PFSK-1 (cell line): ENCODE measurements at regions not wholly inside any gene's neighbourhood (a gene's known extent, or its start where the extent isn't known, plus 50 kb on each side); places are given as distances from the start of the nearest gene placed in this dataset.

Experiments
- FOXP2 ChIP-seq: optimal IDR thresholded peaks from 2 replicates; pipeline ENCODE3; 2011; ENCODE audit warnings: borderline replicate concordance, control low read depth, inconsistent platforms; ENCODE audit not compliant: insufficient read depth; ENCODE audit errors: extremely low read length, extremely low read depth
- POLR2AphosphoS5 ChIP-seq: IDR thresholded peaks from 2 replicates; pipeline ENCODE4 v1.6.1; 2012; ENCODE audit warnings: low read depth, mild to moderate bottlenecking, control low read depth, low read length, moderate library complexity
- REST ChIP-seq, 2 experiments: IDR thresholded peaks; 2 replicates each; pipeline versions ENCODE4 v1.6.1 to v1.8.0; 2011 to 2012; ENCODE audit warnings: low read depth in 2 of 2, low read length in 2 of 2, control low read depth in 1 of 2, inconsistent platforms in 1 of 2, mild to moderate bottlenecking in 1 of 2, moderate library complexity in 1 of 2; ENCODE audit not compliant: insufficient read depth in 1 of 2
- SIN3A ChIP-seq: IDR thresholded peaks from 2 replicates; pipeline ENCODE4 v1.6.1; 2012; ENCODE audit warnings: mild to moderate bottlenecking, low read length, moderate library complexity, borderline replicate concordance; ENCODE audit not compliant: insufficient read depth
- TAF1 ChIP-seq: IDR thresholded peaks from 2 replicates; pipeline ENCODE4 v1.6.1; 2012; ENCODE audit warnings: low read length, control low read depth, borderline replicate concordance; ENCODE audit not compliant: insufficient read depth

- TF ChIP-seq REST (IDR thresholded peaks at IDR 0.05; ENCODE audit: insufficient read depth in 1 of 2, low read depth in 2 of 2, low read length in 2 of 2) (no peak), TAF1 (no peak), FOXP2 (no peak), SIN3A (no peak), POLR2AphosphoS5 (no peak)
Observed at GRCh38 chr4:181224852-181225251, 1018.4 kb upstream of the TENM3 start.

- no peak for TF ChIP-seq POLR2AphosphoS5
- no peak for TF ChIP-seq TAF1
- no peak for TF ChIP-seq SIN3A
- no peak for TF ChIP-seq REST (IDR thresholded peaks at IDR 0.05; ENCODE audit: insufficient read depth in 1 of 2, low read depth in 2 of 2, low read length in 2 of 2)
Observed at GRCh38 chr4:181225616-181226261, 1017.5 kb upstream of the TENM3 start.

- TF ChIP-seq FOXP2 (no peak), SIN3A (no peak), REST (IDR thresholded peaks at IDR 0.05; ENCODE audit: insufficient read depth in 1 of 2, low read depth in 2 of 2, low read length in 2 of 2) (no peak), TAF1 (no peak), POLR2AphosphoS5 (no peak)
Observed at GRCh38 chr4:181234951-181235680, 1008.1 kb upstream of the TENM3 start.

GRCh38 chr4:181245326-181245725, 997.9 kb upstream of the TENM3 start:
- TF ChIP-seq REST (IDR thresholded peaks at IDR 0.05; ENCODE audit: insufficient read depth in 1 of 2, low read depth in 2 of 2, low read length in 2 of 2) (no peak), FOXP2 (no peak), POLR2AphosphoS5 (no peak), SIN3A (no peak), TAF1 (no peak)
